ENCODE measurements at regions not wholly inside any gene's neighbourhood (a gene's known extent, or its start where the extent isn't known, plus 50 kb on each side); places are given as distances from the start of the nearest gene placed in this dataset.

- Mint-ChIP-seq H3K9me3 (ENCODE audit: low read depth) (peaks cover 12% of the 10 kb centered on the region), H3K4me3 (ENCODE audit: low read depth) (no peak overlapping the region), H3K4me1 (ENCODE audit: low read depth) (no peaks in the 10 kb centered on the region), H3K36me3 (ENCODE audit: insufficient read depth) (no peaks in the 10 kb centered on the region), H3K27ac (no peak overlapping the region), H3K27me3 (no peaks in the 10 kb centered on the region)
- no peak for TF ChIP-seq CTCF (IDR thresholded peaks at IDR 0.05; ENCODE audit: unreplicated experiment)
- no peak for DNase-seq (ENCODE audit: low spot score, unreplicated experiment)
These were observed 640.9 kb upstream of the GRM3 start for GRCh38 chr7:86002858-86003257.

DNA sequence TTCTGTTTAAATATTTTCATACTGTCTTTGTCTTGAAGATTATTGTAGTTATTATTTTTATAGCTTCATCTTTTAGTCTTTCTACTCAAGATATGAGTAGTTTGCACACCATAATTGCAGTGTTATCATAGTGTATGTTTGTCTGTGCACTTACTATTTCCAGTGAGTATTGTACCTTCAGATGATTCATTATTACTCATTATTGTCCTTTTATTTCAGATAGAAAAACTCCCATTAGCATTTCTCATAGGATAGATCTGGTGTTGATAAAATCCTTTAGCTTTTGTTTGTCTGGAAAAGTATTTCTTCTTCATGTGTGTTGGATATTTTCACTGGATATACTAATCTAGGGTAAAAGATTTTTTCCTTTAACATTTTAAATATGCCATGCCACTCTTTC is 646.2 kb upstream of the GRM3 start:
- Mint-ChIP-seq H3K27me3 (no peaks in the 10 kb centered on the region), H3K4me3 (ENCODE audit: low read depth) (no peak overlapping the region), H3K4me1 (ENCODE audit: low read depth) (no peaks in the 10 kb centered on the region), H3K36me3 (ENCODE audit: insufficient read depth) (no peaks in the 10 kb centered on the region), H3K27ac (no peak overlapping the region), H3K9me3 (ENCODE audit: low read depth) (peaks cover 15% of the 10 kb centered on the region)
- DNase-seq (ENCODE audit: low spot score, unreplicated experiment) = no peak
- no peak for TF ChIP-seq CTCF (IDR thresholded peaks at IDR 0.05; ENCODE audit: unreplicated experiment)

DNA sequence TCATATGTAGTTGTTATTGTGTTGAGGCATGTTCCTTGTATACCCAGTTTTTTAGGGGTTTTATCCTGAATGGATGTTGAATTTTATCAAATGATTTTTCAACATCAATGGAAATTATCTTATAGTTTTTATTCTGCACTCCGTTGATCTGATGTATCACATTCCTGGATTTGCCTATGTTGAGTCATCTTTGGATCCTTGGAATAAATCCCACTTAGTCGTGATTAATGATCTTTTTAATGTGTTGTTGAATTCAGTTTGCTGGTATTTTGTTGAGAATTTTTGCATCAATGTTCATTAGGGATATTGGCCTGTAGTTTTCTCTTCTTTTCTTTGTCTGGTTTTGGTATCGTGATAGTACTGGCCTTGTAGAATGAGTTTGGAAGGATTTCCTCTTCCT is 648.6 kb upstream of the GRM3 start:
- no peaks in the 10 kb centered on the region for H3K27me3 Mint-ChIP-seq
- H3K27ac Mint-ChIP-seq = no peak overlapping the region
- H3K9me3 Mint-ChIP-seq (ENCODE audit: low read depth) = peaks cover 8% of the 10 kb centered on the region
- no peak for TF ChIP-seq CTCF (IDR thresholded peaks at IDR 0.05; ENCODE audit: unreplicated experiment)
- H3K4me1 Mint-ChIP-seq (ENCODE audit: low read depth) = no peaks in the 10 kb centered on the region
- DNase-seq (ENCODE audit: low spot score, unreplicated experiment) = no peak
- H3K4me3 Mint-ChIP-seq (ENCODE audit: low read depth) = no peak overlapping the region
- no peaks in the 10 kb centered on the region for H3K36me3 Mint-ChIP-seq (ENCODE audit: insufficient read depth)

DNA sequence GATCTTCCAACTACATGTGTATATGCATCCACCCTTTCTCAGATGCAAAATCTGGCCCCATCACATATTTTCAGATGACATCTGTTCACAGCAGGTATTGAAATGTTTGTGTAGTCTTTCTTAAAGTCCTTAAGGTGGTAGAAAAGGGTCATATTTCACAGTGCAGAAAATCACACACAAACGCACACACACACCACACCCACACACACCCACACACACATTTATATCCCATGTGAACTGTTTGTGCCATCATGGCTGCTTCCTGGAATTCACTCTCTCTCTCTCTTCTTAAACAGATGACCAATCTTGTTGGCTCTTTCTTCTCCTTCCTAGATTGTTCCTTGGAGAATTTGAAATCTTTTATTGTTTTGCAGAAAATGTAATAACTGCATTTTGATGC is 663.0 kb upstream of the GRM3 start:
- H3K4me3 Mint-ChIP-seq (ENCODE audit: low read depth) = no peak overlapping the region
- no peak for DNase-seq (ENCODE audit: low spot score, unreplicated experiment)
- no peaks in the 10 kb centered on the region for H3K36me3 Mint-ChIP-seq (ENCODE audit: insufficient read depth)
- H3K4me1 Mint-ChIP-seq (ENCODE audit: low read depth) = no peaks in the 10 kb centered on the region
- TF ChIP-seq CTCF (IDR thresholded peaks at IDR 0.05; ENCODE audit: unreplicated experiment) = no peak
- no peaks in the 10 kb centered on the region for H3K27me3 Mint-ChIP-seq
- no peaks in the 10 kb centered on the region for H3K9me3 Mint-ChIP-seq (ENCODE audit: low read depth)
- H3K27ac Mint-ChIP-seq = no peak overlapping the region

DNA sequence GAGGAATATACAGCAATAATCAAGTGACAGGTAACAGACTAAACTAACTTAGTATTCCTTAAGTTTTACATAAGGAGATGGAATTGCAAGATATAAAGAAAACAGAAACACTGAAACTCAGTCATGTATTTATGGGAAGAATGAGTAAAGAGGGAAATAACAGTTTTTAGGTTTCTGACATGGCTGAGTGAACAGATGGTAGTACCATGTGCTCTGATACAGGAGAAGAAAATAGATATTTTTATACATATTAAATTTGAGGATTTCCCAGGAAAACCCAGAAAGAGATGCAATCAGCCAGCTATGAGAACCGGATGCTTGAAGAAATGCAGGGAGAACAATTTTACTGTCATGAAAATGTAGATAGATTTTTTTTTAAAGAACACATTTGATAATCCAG is 669.5 kb upstream of the GRM3 start:
- no peaks in the 10 kb centered on the region for H3K4me1 Mint-ChIP-seq (ENCODE audit: low read depth)
- no peaks in the 10 kb centered on the region for H3K27me3 Mint-ChIP-seq
- DNase-seq (ENCODE audit: low spot score, unreplicated experiment) = no peak
- H3K27ac Mint-ChIP-seq = no peak overlapping the region
- no peaks in the 10 kb centered on the region for H3K9me3 Mint-ChIP-seq (ENCODE audit: low read depth)
- H3K4me3 Mint-ChIP-seq (ENCODE audit: low read depth) = no peak overlapping the region
- no peak for TF ChIP-seq CTCF (IDR thresholded peaks at IDR 0.05; ENCODE audit: unreplicated experiment)
- no peaks in the 10 kb centered on the region for H3K36me3 Mint-ChIP-seq (ENCODE audit: insufficient read depth)
